ENCODE measurements at regions not wholly inside any gene's neighbourhood (a gene's known extent, or its start where the extent isn't known, plus 50 kb on each side); places are given as distances from the start of the nearest gene placed in this dataset.

- TF ChIP-seq POLR2A (IDR thresholded peaks at IDR 0.05), result no peak
- no peak for TF ChIP-seq CTCF (IDR thresholded peaks at IDR 0.05 in 8 of 11, conservative IDR thresholded peaks at IDR 0.05 in 3 of 11)
Observed at GRCh38 chr13:74646091-74646490, 511.9 kb upstream of the KLF12 start.

All from spleen (tissue), 7 donors.